Skin epidermis (tissue), 12 donors: ENCODE measurements at regions not wholly inside any gene's neighbourhood (a gene's known extent, or its start where the extent isn't known, plus 50 kb on each side); places are given as distances from the start of the nearest gene placed in this dataset.
A peak's percentile ranks its signal among the peaks of the same experiment; 100 is the strongest.

Source experiments
- H3K27ac ChIP-seq, 21 experiments: fragments of 200-600 bp; sonication (generic) in 11 of 21; one replicate each; pipeline ENCODE4 v1.5.0; 2020; ENCODE audit warnings: mild to moderate bottlenecking in 3 of 21, inconsistent platforms in 2 of 21, moderate library complexity in 2 of 21
- H3K4me3 ChIP-seq, 7 experiments: fragments of 200-600 bp; sonication (generic) in 2 of 7; one replicate each; pipeline ENCODE4 v1.5.0; 2020; ENCODE audit warnings: inconsistent platforms in 2 of 7, mild to moderate bottlenecking in 2 of 7, moderate library complexity in 1 of 7

DNA sequence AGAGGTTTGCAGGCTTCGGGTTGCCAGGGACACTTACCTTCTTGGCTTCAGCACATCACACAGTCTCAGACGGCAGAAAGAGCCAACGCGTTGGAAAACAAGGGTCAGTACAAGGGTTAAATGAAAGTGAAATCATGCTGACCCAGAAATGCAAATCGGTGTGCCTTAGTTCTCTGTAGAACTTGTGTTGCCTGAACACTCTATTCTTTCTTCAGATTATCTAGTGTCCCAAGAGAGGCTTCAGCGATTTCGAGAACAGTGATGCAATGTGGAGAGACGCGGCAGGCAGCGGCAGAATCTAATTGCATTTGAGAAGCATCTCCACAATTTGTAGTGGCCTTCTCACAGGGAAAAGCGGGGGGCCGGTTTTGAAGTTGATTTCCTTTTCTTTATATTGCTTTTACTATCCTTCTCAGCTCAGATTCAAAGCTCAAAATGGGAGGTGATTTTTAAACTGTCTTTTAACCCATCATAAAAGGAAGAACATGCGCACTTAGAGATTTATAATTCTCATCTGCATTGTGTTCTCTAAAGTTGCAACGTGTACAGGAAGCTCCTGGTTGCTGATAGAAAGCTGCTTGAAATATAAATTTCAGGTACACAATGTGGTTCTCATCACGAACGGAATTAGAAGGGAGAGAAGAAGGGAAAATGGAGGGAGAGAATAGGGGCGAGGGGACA lies 67.8 kb upstream of the EGLN3 start:
- peak overlapping the region in 3 of 7 experiments; percentile 1 to 28 (median 17) for H3K4me3 ChIP-seq
- H3K27ac ChIP-seq: peak overlapping the region in 3 of 21 experiments; percentile 33 to 45 (median 38)

DNA sequence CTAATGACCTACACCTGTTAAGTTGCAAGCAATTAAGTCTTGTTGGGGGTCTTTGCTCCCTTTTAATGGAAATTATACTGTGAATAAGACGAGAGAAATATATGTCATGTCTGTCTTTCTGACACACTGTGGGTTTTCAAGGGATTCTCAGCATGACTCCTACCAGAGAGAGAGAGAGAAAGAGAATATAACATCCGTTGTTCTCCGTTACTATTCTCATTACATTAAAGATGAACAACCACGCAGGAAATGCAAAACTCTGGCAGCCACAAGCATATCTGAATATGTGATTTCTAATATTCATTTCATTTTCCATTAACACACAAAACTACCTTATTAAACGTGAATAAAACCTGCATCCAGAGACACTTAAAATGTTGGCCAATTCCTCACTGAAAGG lies 67.3 kb upstream of the EGLN3 start:
- peak overlapping the region in 2 of 21 experiments; percentile 33 to 38 for H3K27ac ChIP-seq
- H3K4me3 ChIP-seq: peak overlapping the region in 3 of 7 experiments; percentile 1 to 28 (median 17)

GRCh38 chr14:34015383-34015782 lies 64.5 kb upstream of the EGLN3 start:
- Histone ChIP-seq H3K27ac (no peak overlapping the region), H3K4me3 (no peak overlapping the region)

GRCh38 chr14:34014936-34015335 lies 64.1 kb upstream of the EGLN3 start:
- peak overlapping the region in 1 of 21 experiments; percentile 33 for H3K27ac ChIP-seq
- no peak overlapping the region for H3K4me3 ChIP-seq

DNA sequence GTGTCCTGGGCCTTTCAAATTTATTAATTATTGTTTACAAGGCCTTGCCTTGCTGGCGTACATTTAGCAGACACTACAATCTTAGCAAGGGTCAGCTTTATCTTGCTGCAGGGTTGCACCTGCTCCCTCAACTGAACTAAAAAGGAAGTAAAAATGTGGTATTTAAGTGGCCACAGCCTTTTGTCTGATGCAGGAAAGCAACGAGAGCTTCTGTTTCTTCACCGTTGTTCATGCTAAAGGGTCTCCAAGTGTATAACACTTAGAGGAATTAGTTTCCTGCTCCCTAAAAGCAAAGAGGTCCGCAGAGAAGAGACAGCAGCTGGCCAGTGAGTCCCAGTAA lies 62.8 kb upstream of the EGLN3 start:
- H3K4me3 ChIP-seq: no peak overlapping the region

GRCh38 chr14:34012978-34013720 lies 62.3 kb upstream of the EGLN3 start:
- Histone ChIP-seq H3K27ac (peak overlapping the region in 5 of 21 experiments; percentile 13 to 69 (median 34)), H3K4me3 (no peak overlapping the region)

More for the DNA sequence above, 62.8 kb upstream of the EGLN3 start:
- H3K27ac ChIP-seq: peak overlapping the region in 5 of 21 experiments; percentile 13 to 69 (median 33)

DNA sequence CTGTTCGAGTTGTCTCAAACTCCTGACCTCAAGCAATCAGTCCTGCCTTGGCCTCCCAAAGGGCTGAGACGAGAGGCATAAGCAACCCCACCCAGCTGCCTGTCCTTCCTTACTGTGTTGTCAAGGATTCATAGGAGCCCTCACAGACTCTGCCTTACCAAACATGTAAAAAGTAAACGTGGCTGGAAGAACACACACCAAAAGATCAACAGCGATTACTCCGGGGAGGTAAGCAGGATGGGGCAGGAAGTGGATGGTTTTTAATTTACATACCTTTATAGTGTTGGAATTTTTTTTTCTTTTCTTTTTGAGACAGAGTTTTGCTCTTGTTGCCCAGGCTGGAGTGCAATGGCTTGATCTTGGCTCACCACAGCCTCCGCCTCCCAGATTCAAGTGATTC lies 61.5 kb upstream of the EGLN3 start:
- peak overlapping the region in 2 of 21 experiments; percentile 34 to 62 for H3K27ac ChIP-seq
- no peak overlapping the region for H3K4me3 ChIP-seq

- Histone ChIP-seq H3K27ac (no peak overlapping the region), H3K4me3 (no peak overlapping the region)
Measured at GRCh38 chr14:34009956-34010355, 59.1 kb upstream of the EGLN3 start.

GRCh38 chr14:34007902-34008301 lies 57.0 kb upstream of the EGLN3 start:
- Histone ChIP-seq H3K4me3 (no peak overlapping the region), H3K27ac (peak overlapping the region in 1 of 21 experiments; percentile 58)

DNA sequence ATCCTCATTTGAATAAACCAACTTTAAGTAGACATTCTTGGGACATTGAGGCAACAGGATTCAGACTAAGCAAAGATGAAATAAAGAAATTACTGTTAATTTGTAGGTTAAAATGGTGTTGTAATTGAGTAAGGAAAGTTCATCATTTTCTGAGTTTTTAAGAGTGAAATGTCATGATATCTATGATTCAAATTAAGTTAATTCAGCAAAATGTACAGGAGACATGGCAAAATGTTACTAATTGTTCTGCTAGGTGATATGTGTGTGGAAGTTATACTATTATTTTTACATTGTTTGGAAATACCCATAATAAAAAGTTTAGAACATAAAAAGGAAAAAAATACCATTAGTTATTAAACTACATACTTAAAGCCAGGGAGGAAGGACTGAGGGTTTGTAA lies 55.0 kb upstream of the EGLN3 start:
- Histone ChIP-seq H3K27ac (no peak overlapping the region), H3K4me3 (no peak overlapping the region)

DNA sequence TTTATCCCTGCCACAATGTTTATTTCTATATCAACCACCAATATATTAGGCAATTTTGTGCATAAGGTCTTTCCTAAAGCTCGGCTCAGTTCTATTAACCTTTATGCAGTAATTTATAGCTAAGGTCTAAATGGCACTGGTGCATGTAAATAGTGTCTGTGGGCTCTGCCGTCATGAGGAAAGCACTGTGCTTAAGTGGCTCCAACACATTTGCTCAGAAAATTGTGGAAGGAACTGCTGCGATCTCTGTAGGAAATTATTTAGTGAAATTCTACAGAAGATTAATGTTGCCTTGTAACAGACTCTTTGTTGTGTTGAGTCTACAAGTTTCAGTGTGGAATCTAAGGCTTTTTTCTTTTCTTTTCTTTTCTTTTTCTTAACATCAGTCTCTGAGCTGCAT lies 54.0 kb upstream of the EGLN3 start:
- H3K4me3 ChIP-seq: no peak overlapping the region
- H3K27ac ChIP-seq: no peak overlapping the region

- H3K4me3 ChIP-seq: no peak overlapping the region
- no peak overlapping the region for H3K27ac ChIP-seq
Measured at GRCh38 chr14:34003691-34004090, 52.8 kb upstream of the EGLN3 start.

GRCh38 chr14:34003082-34003668 lies 52.3 kb upstream of the EGLN3 start:
- H3K27ac ChIP-seq: no peak overlapping the region

More at GRCh38 chr14:34003082-34003668, 52.3 kb upstream of the EGLN3 start:
- no peak overlapping the region for H3K4me3 ChIP-seq
